ENCODE measurements at regions not wholly inside any gene's neighbourhood (a gene's known extent, or its start where the extent isn't known, plus 50 kb on each side); places are given as distances from the start of the nearest gene placed in this dataset.

- TF ChIP-seq PBX3 (CRISPR knock-in tag; IDR thresholded peaks at IDR 0.05) (no peak), ZNF549 (tag by site-specific recombination; IDR thresholded peaks at IDR 0.05) (no peak), ZBTB17 (tag by site-specific recombination; IDR thresholded peaks at IDR 0.05) (no peak), ZNF513 (tag by site-specific recombination; IDR thresholded peaks at IDR 0.05) (no peak), ZNF660 (tag by site-specific recombination; IDR thresholded peaks at IDR 0.05) (no peak), ZNF239 (tag by site-specific recombination; IDR thresholded peaks at IDR 0.05) (no peak), ZNF121 (tag by site-specific recombination; IDR thresholded peaks at IDR 0.05) (no peak)
Measured at GRCh38 chr12:69066492-69067373, 133.8 kb upstream of the CPM start.

Measured in HEK293 (cell line).